ENCODE measurements at regions not wholly inside any gene's neighbourhood (a gene's known extent, or its start where the extent isn't known, plus 50 kb on each side); places are given as distances from the start of the nearest gene placed in this dataset.

GRCh38 chr18:1413323-1413675 lies 508.6 kb downstream of the ADCYAP1 start:
- Mint-ChIP-seq H3K9me3 (ENCODE audit: unreplicated experiment) (no peaks in the 10 kb centered on the region), H3K27me3 (ENCODE audit: unreplicated experiment) (no peaks in the 10 kb centered on the region), H3K4me1 (ENCODE audit: unreplicated experiment) (no peaks in the 10 kb centered on the region), H3K27ac (ENCODE audit: unreplicated experiment) (no peak overlapping the region), H3K36me3 (ENCODE audit: low read depth, unreplicated experiment) (no peaks in the 10 kb centered on the region), H3K4me3 (ENCODE audit: unreplicated experiment) (no peak overlapping the region)
- no peak for TF ChIP-seq CTCF (IDR thresholded peaks at IDR 0.05; ENCODE audit: unreplicated experiment)
- no peak for DNase-seq (ENCODE audit: low spot score)

GRCh38 chr18:1416074-1416473 lies 511.4 kb downstream of the ADCYAP1 start:
- H3K4me3 Mint-ChIP-seq (ENCODE audit: unreplicated experiment) = no peak overlapping the region
- no peaks in the 10 kb centered on the region for H3K4me1 Mint-ChIP-seq (ENCODE audit: unreplicated experiment)
- no peaks in the 10 kb centered on the region for H3K9me3 Mint-ChIP-seq (ENCODE audit: unreplicated experiment)
- DNase-seq (ENCODE audit: low spot score) = no peak
- no peaks in the 10 kb centered on the region for H3K27me3 Mint-ChIP-seq (ENCODE audit: unreplicated experiment)
- H3K36me3 Mint-ChIP-seq (ENCODE audit: low read depth, unreplicated experiment) = no peaks in the 10 kb centered on the region
- H3K27ac Mint-ChIP-seq (ENCODE audit: unreplicated experiment) = no peak overlapping the region
- no peak for TF ChIP-seq CTCF (IDR thresholded peaks at IDR 0.05; ENCODE audit: unreplicated experiment)

GRCh38 chr18:1421502-1421901 lies 516.8 kb downstream of the ADCYAP1 start:
- no peak for DNase-seq (ENCODE audit: low spot score)
- no peak for TF ChIP-seq CTCF (IDR thresholded peaks at IDR 0.05; ENCODE audit: unreplicated experiment)
- Mint-ChIP-seq H3K4me1 (ENCODE audit: unreplicated experiment) (no peaks in the 10 kb centered on the region), H3K4me3 (ENCODE audit: unreplicated experiment) (no peak overlapping the region), H3K27me3 (ENCODE audit: unreplicated experiment) (no peaks in the 10 kb centered on the region), H3K36me3 (ENCODE audit: low read depth, unreplicated experiment) (no peaks in the 10 kb centered on the region), H3K27ac (ENCODE audit: unreplicated experiment) (no peak overlapping the region), H3K9me3 (ENCODE audit: unreplicated experiment) (no peaks in the 10 kb centered on the region)

- Mint-ChIP-seq H3K9me3 (ENCODE audit: unreplicated experiment) (no peaks in the 10 kb centered on the region), H3K4me3 (ENCODE audit: unreplicated experiment) (no peak overlapping the region), H3K4me1 (ENCODE audit: unreplicated experiment) (no peaks in the 10 kb centered on the region), H3K36me3 (ENCODE audit: low read depth, unreplicated experiment) (no peaks in the 10 kb centered on the region), H3K27ac (ENCODE audit: unreplicated experiment) (no peak overlapping the region), H3K27me3 (ENCODE audit: unreplicated experiment) (no peaks in the 10 kb centered on the region)
- TF ChIP-seq CTCF (IDR thresholded peaks at IDR 0.05; ENCODE audit: unreplicated experiment) = no peak
- DNase-seq (ENCODE audit: low spot score) = no peak
Measured at GRCh38 chr18:1422634-1423033, 518.0 kb downstream of the ADCYAP1 start.

GRCh38 chr18:1425679-1426078 lies 521.0 kb downstream of the ADCYAP1 start:
- Mint-ChIP-seq H3K4me1 (ENCODE audit: unreplicated experiment) (no peaks in the 10 kb centered on the region), H3K27me3 (ENCODE audit: unreplicated experiment) (no peaks in the 10 kb centered on the region), H3K4me3 (ENCODE audit: unreplicated experiment) (no peak overlapping the region), H3K9me3 (ENCODE audit: unreplicated experiment) (no peaks in the 10 kb centered on the region), H3K27ac (ENCODE audit: unreplicated experiment) (no peak overlapping the region), H3K36me3 (ENCODE audit: low read depth, unreplicated experiment) (no peaks in the 10 kb centered on the region)
- no peak for DNase-seq (ENCODE audit: low spot score)
- no peak for TF ChIP-seq CTCF (IDR thresholded peaks at IDR 0.05; ENCODE audit: unreplicated experiment)
